RWPE1 (cell line): ENCODE measurements at regions not wholly inside any gene's neighbourhood (a gene's known extent, or its start where the extent isn't known, plus 50 kb on each side); places are given as distances from the start of the nearest gene placed in this dataset.

Experiments
- CTCF ChIA-PET: fragments of 350-600 bp; sonication (Branson Sonifier 250); formaldehyde crosslinking; extraction: SDS; loops from one replicate; lab custom pipeline; 2021; lab: Yijun Ruan, JAX
- POLR2A ChIA-PET: fragments of 400-600 bp; formaldehyde crosslinking; extraction: SDS; loops from one replicate; lab custom pipeline; 2020; ENCODE audit warnings: antibody characterized with exemption; ENCODE audit not compliant: low non-redundant PET; lab: Yijun Ruan, JAX
- DNase-seq: peaks from one replicate; pipeline ENCODE4 v3.0.0; 2012; ENCODE audit warnings: low spot score
- H3K27ac ChIP-seq: fragments of 450-650 bp; 2 replicates; pipeline ENCODE4 v1.5.1; 2017
- TF ChIP-seq, protein P1 (sequence below): fragments of 450-650 bp; conservative IDR thresholded peaks from 2 replicates; pipeline ENCODE4 v1.5.1; 2017; ENCODE audit warnings: low read depth, mild to moderate bottlenecking

GRCh38 chr2:20150110-20150706, 74.7 kb downstream of the SDC1 start:
- CTCF ChIA-PET: interaction anchor here (0.6 to 0.8 kb wide), 3 partner anchors 12 to 275 kb away, joined by 3 to 4 read pairs (median 3); no protein-coding TSS in a partner anchor

DNA sequence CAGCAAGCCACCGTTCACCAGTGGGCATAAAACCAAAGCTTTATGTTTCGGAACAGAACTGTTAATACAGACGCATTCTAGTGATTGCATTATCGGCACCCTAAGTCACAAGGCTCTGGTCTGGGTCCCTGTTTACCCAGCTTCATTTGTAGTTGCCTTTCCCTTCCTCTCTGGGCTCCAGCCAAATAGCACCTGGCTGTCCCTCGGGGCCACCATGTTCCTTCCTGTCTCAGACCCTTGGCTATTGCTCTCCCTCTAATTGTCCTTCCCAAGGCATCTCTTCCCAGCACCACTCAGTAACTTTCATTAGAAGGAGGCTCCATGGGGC, 75.3 kb downstream of the SDC1 start:
- CTCF ChIA-PET: interaction anchor here (0.6 kb wide), 1 partner anchor 14 kb away, joined by 3 read pairs; no protein-coding TSS in a partner anchor
- no peak for DNase-seq
- H3K27ac ChIP-seq: peak overlapping the region; percentile 51
- TF ChIP-seq, protein P1, sequence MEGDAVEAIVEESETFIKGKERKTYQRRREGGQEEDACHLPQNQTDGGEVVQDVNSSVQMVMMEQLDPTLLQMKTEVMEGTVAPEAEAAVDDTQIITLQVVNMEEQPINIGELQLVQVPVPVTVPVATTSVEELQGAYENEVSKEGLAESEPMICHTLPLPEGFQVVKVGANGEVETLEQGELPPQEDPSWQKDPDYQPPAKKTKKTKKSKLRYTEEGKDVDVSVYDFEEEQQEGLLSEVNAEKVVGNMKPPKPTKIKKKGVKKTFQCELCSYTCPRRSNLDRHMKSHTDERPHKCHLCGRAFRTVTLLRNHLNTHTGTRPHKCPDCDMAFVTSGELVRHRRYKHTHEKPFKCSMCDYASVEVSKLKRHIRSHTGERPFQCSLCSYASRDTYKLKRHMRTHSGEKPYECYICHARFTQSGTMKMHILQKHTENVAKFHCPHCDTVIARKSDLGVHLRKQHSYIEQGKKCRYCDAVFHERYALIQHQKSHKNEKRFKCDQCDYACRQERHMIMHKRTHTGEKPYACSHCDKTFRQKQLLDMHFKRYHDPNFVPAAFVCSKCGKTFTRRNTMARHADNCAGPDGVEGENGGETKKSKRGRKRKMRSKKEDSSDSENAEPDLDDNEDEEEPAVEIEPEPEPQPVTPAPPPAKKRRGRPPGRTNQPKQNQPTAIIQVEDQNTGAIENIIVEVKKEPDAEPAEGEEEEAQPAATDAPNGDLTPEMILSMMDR: no peak
- POLR2A ChIA-PET: no interaction called here

More at GRCh38 chr2:20150110-20150706, 74.7 kb downstream of the SDC1 start:
- TF ChIP-seq, protein P1: no peak
- POLR2A ChIA-PET: no interaction called here
- no peak for DNase-seq
- no peak overlapping the region for H3K27ac ChIP-seq

GRCh38 chr2:20148923-20149702, 75.8 kb downstream of the SDC1 start:
- POLR2A ChIA-PET: no interaction called here
- TF ChIP-seq, protein P1: no peak
- CTCF ChIA-PET: interaction anchor here (0.6 to 0.7 kb wide), 2 partner anchors 14 to 44 kb away, joined by 3 read pairs; no protein-coding TSS in a partner anchor
- no peak for DNase-seq
- H3K27ac ChIP-seq: peak overlapping the region; percentile 51

GRCh38 chr2:20148426-20148922, 76.5 kb downstream of the SDC1 start:
- peak overlapping the region; percentile 36; the same call in 1 of the 2 replicates for H3K27ac ChIP-seq
- DNase-seq: no peak
- TF ChIP-seq, protein P1: no peak
- ChIA-PET POLR2A (no interaction called here), CTCF (interaction anchor here (0.7 kb wide), 1 partner anchor 43 kb away, joined by 3 read pairs; no protein-coding TSS in a partner anchor)

- no peak overlapping the region for H3K27ac ChIP-seq
- ChIA-PET CTCF (interaction anchor here (0.6 kb wide), 1 partner anchor 179 kb away, joined by 3 read pairs; no protein-coding TSS in a partner anchor), POLR2A (interaction anchor here (0.6 kb wide), 1 partner anchor 12 kb away, joined by 4 read pairs; no protein-coding TSS in a partner anchor)
- DNase-seq: no peak
- TF ChIP-seq, protein P1: no peak
These were observed 77.6 kb downstream of the SDC1 start for GRCh38 chr2:20147351-20147750.

DNA sequence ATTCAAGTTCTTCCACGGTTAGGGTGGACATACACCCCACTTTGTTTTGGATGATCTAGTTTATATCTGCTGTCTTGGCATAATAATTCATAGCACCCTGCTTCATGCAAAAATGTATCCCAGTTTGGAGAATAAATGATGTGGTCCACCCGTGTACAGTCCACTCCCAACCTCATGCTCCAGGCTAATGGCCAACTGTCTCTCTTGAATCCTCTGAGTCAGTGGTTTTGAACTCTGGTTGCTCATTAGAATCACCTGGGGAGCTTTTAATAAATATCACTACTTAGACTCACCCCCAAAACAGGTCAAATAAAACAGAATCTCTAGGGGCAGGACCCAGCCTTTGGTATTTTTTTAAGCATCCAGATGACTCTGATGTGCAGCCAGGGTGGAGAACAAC, 78.5 kb downstream of the SDC1 start:
- H3K27ac ChIP-seq: no peak overlapping the region
- ChIA-PET CTCF (no interaction called here), POLR2A (no interaction called here)
- DNase-seq: no peak
- TF ChIP-seq, protein P1: no peak
